HG02852 (cell line): ENCODE measurements at regions not wholly inside any gene's neighbourhood (a gene's known extent, or its start where the extent isn't known, plus 50 kb on each side); places are given as distances from the start of the nearest gene placed in this dataset.

Experiments
- ATAC-seq: cut with Tn5 transposase; IDR thresholded peaks from one replicate; pipeline ENCODE4 v1.9.1; 2021; ENCODE audit warnings: mild to moderate bottlenecking, moderate library complexity; ENCODE audit not compliant: unreplicated experiment

GRCh38 chr5:175056831-175057230 lies 332.4 kb downstream of the MSX2 start:
- no peak for ATAC-seq

GRCh38 chr5:175054243-175054642 lies 329.9 kb downstream of the MSX2 start:
- ATAC-seq = no peak

GRCh38 chr5:175052351-175052750 lies 328.0 kb downstream of the MSX2 start:
- no peak for ATAC-seq

GRCh38 chr5:175047048-175047447 lies 322.7 kb downstream of the MSX2 start:
- no peak for ATAC-seq

GRCh38 chr5:175045820-175046219 lies 321.4 kb downstream of the MSX2 start:
- ATAC-seq = no peak

- ATAC-seq = no peak
Observed at GRCh38 chr5:175037820-175038219, 313.4 kb downstream of the MSX2 start.

GRCh38 chr5:175035882-175036533 lies 311.6 kb downstream of the MSX2 start:
- ATAC-seq = no peak

- ATAC-seq = no peak
Observed at GRCh38 chr5:175034924-175035323, 310.5 kb downstream of the MSX2 start.

GRCh38 chr5:175032741-175033151 lies 308.4 kb downstream of the MSX2 start:
- no peak for ATAC-seq

GRCh38 chr5:175032013-175032412 lies 307.6 kb downstream of the MSX2 start:
- ATAC-seq = no peak

- ATAC-seq = no peak
Observed at GRCh38 chr5:175027390-175027789, 303.0 kb downstream of the MSX2 start.

GRCh38 chr5:175025077-175025476 lies 300.7 kb downstream of the MSX2 start:
- no peak for ATAC-seq

GRCh38 chr5:175021841-175022625 lies 297.7 kb downstream of the MSX2 start:
- ATAC-seq = no peak

GRCh38 chr5:175021321-175021720 lies 296.9 kb downstream of the MSX2 start:
- ATAC-seq = no peak

GRCh38 chr5:175015028-175015685 lies 290.8 kb downstream of the MSX2 start:
- ATAC-seq = no peak

GRCh38 chr5:175013251-175013650 lies 288.9 kb downstream of the MSX2 start:
- no peak for ATAC-seq

GRCh38 chr5:175012267-175012666 lies 287.9 kb downstream of the MSX2 start:
- ATAC-seq = no peak

- no peak for ATAC-seq
Observed at GRCh38 chr5:175003531-175003930, 279.1 kb downstream of the MSX2 start.

GRCh38 chr5:175001876-175002645 lies 277.7 kb downstream of the MSX2 start:
- no peak for ATAC-seq

GRCh38 chr5:175001311-175001710 lies 276.9 kb downstream of the MSX2 start:
- no peak for ATAC-seq

GRCh38 chr5:174999581-174999980 lies 275.2 kb downstream of the MSX2 start:
- no peak for ATAC-seq
